ENCODE measurements at regions not wholly inside any gene's neighbourhood (a gene's known extent, or its start where the extent isn't known, plus 50 kb on each side); places are given as distances from the start of the nearest gene placed in this dataset.

DNA sequence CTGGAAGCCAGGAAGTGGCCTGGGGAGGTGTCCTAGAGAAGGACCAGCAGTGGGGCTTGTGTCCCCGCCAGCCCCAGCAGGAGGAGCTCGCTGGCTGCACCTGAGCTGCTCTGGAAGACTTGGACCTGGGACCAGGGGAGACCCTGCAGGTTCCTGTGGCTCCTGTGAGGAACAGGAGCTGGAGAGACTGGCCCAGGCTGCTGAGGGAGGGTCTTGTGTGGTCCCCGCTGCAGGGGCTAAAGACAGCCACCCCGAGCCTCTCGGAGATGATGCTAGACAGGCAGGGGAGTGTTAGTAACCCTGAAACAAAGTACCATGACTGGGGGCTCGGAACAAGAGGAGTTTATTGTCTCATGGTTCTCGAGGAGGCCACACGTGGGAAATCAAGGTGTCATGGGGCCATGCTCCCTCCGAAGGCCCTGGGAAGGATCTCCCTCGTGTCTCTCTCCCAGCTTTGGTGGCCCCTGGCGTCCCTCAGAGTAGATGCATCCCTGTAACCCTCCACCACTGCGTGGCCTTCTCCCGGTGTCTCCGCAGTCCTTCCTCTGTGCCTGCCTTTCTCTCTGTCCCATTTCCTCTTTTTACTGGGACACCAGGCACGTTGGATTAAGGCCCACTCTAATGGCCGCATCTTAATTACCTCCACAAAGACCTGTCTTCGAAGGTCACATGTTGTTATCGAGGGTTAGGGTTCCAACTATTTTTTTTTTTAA lies 348.4 kb downstream of the GLRX3 start:
- POLR2A ChIA-PET = no interaction called here
- CTCF ChIA-PET = interaction anchor here (0.7 to 0.8 kb wide), 2 partner anchors 8 to 42 kb away, joined by 3 read pairs; no protein-coding TSS in a partner anchor
- Mint-ChIP-seq H3K36me3 (ENCODE audit: insufficient read depth, unreplicated experiment) (no peaks in the 10 kb centered on the region), H3K27ac (ENCODE audit: low read depth, unreplicated experiment) (no peak overlapping the region), H3K4me1 (ENCODE audit: insufficient read depth, unreplicated experiment) (no peaks in the 10 kb centered on the region), H3K27me3 (ENCODE audit: insufficient read depth, unreplicated experiment) (no peaks in the 10 kb centered on the region), H3K9me3 (ENCODE audit: unreplicated experiment) (no peaks in the 10 kb centered on the region), H3K4me3 (ENCODE audit: unreplicated experiment) (no peak overlapping the region)
- no TSS peak for BruUV-seq (replicated peaks)
- intact Hi-C loops (cut with micrococcal nuclease) = no loop called here
- DNase-seq (ENCODE audit: unreplicated experiment) = no peak
- TF ChIP-seq, protein P1, sequence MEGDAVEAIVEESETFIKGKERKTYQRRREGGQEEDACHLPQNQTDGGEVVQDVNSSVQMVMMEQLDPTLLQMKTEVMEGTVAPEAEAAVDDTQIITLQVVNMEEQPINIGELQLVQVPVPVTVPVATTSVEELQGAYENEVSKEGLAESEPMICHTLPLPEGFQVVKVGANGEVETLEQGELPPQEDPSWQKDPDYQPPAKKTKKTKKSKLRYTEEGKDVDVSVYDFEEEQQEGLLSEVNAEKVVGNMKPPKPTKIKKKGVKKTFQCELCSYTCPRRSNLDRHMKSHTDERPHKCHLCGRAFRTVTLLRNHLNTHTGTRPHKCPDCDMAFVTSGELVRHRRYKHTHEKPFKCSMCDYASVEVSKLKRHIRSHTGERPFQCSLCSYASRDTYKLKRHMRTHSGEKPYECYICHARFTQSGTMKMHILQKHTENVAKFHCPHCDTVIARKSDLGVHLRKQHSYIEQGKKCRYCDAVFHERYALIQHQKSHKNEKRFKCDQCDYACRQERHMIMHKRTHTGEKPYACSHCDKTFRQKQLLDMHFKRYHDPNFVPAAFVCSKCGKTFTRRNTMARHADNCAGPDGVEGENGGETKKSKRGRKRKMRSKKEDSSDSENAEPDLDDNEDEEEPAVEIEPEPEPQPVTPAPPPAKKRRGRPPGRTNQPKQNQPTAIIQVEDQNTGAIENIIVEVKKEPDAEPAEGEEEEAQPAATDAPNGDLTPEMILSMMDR (IDR thresholded peaks at IDR 0.05; ENCODE audit: unreplicated experiment) = no peak

GRCh38 chr10:130485236-130485957 lies 349.2 kb downstream of the GLRX3 start:
- ChIA-PET POLR2A (no interaction called here), CTCF (interaction anchor here (0.6 to 0.8 kb wide), 2 partner anchors 43 to 716 kb away, joined by 3 to 4 read pairs; no protein-coding TSS in a partner anchor)
- TF ChIP-seq, protein P1 (IDR thresholded peaks at IDR 0.05; ENCODE audit: unreplicated experiment) = no peak

GRCh38 chr10:130485958-130486895 lies 350.0 kb downstream of the GLRX3 start:
- no TSS peak for BruUV-seq (replicated peaks)
- POLR2A ChIA-PET = no interaction called here
- CTCF ChIA-PET = interaction anchor here (0.6 kb wide), 1 partner anchor 715 kb away, joined by 4 read pairs; no protein-coding TSS in a partner anchor
- Mint-ChIP-seq H3K27me3 (ENCODE audit: insufficient read depth, unreplicated experiment) (no peaks in the 10 kb centered on the region), H3K4me3 (ENCODE audit: unreplicated experiment) (no peak overlapping the region), H3K27ac (ENCODE audit: low read depth, unreplicated experiment) (no peak overlapping the region), H3K9me3 (ENCODE audit: unreplicated experiment) (no peaks in the 10 kb centered on the region), H3K4me1 (ENCODE audit: insufficient read depth, unreplicated experiment) (no peaks in the 10 kb centered on the region), H3K36me3 (ENCODE audit: insufficient read depth, unreplicated experiment) (no peaks in the 10 kb centered on the region)
- TF ChIP-seq, protein P1 (IDR thresholded peaks at IDR 0.05; ENCODE audit: unreplicated experiment) = no peak
- no peak for DNase-seq (ENCODE audit: unreplicated experiment)
- intact Hi-C loops (cut with micrococcal nuclease) = no loop called here

More at GRCh38 chr10:130485236-130485957, 349.2 kb downstream of the GLRX3 start:
- Mint-ChIP-seq H3K4me1 (ENCODE audit: insufficient read depth, unreplicated experiment) (no peaks in the 10 kb centered on the region), H3K9me3 (ENCODE audit: unreplicated experiment) (no peaks in the 10 kb centered on the region), H3K36me3 (ENCODE audit: insufficient read depth, unreplicated experiment) (no peaks in the 10 kb centered on the region), H3K27me3 (ENCODE audit: insufficient read depth, unreplicated experiment) (no peaks in the 10 kb centered on the region), H3K27ac (ENCODE audit: low read depth, unreplicated experiment) (no peak overlapping the region), H3K4me3 (ENCODE audit: unreplicated experiment) (no peak overlapping the region)
- intact Hi-C loops (cut with micrococcal nuclease) = no loop called here
- BruUV-seq (replicated peaks) = no TSS peak
- DNase-seq (ENCODE audit: unreplicated experiment) = no peak

Measured in MCF 10A (cell line).